ENCODE measurements at regions not wholly inside any gene's neighbourhood (a gene's known extent, or its start where the extent isn't known, plus 50 kb on each side); places are given as distances from the start of the nearest gene placed in this dataset.

DNA sequence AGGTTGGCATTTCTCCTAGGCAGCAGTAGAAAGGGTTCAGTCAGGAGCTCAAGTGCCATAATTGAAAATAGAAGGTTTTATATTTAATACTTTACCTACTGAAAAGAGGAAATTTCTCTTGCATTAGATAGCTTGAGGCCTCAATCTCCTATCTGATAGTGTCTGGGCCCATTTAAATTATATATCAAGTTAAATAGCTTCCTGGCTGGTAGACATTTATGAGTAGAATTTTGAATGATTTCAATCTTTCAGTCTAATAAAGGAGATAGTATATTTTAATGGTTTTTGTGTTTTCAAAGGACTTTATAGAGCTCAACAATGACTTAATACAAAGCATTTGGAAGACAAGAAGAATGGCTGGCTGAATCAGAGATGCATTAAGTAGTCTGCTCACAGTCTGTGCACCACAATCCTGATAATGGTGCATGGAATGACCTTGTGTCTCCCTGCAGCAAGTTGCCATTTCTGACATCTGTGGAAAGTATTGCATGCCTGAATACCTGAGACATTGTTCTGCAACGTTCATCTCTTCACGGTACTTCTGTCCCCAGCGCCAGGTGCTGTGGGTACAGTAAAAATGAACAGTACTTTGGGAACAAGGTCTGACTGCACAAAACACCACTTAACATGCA is 974.1 kb downstream of the TMTC2 start:
- peaks cover 10% of the 10 kb centered on the region for H3K4me1 Mint-ChIP-seq

GRCh38 chr12:83659321-83659720 is 972.6 kb downstream of the TMTC2 start:
- no peak overlapping the region for H3K4me3 Mint-ChIP-seq
- no peaks in the 10 kb centered on the region for H3K27me3 Mint-ChIP-seq (ENCODE audit: low read depth)
- peaks cover 6% of the 10 kb centered on the region for H3K4me1 Mint-ChIP-seq
- H3K9me3 Mint-ChIP-seq, result no peaks in the 10 kb centered on the region
- no peak overlapping the region for H3K27ac Mint-ChIP-seq
- TF ChIP-seq, protein P1, sequence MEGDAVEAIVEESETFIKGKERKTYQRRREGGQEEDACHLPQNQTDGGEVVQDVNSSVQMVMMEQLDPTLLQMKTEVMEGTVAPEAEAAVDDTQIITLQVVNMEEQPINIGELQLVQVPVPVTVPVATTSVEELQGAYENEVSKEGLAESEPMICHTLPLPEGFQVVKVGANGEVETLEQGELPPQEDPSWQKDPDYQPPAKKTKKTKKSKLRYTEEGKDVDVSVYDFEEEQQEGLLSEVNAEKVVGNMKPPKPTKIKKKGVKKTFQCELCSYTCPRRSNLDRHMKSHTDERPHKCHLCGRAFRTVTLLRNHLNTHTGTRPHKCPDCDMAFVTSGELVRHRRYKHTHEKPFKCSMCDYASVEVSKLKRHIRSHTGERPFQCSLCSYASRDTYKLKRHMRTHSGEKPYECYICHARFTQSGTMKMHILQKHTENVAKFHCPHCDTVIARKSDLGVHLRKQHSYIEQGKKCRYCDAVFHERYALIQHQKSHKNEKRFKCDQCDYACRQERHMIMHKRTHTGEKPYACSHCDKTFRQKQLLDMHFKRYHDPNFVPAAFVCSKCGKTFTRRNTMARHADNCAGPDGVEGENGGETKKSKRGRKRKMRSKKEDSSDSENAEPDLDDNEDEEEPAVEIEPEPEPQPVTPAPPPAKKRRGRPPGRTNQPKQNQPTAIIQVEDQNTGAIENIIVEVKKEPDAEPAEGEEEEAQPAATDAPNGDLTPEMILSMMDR (IDR thresholded peaks at IDR 0.05; ENCODE audit: unreplicated experiment in 3 of 3), result no peak
- H3K36me3 Mint-ChIP-seq (ENCODE audit: low read depth), result no peaks in the 10 kb centered on the region

More for the DNA sequence above, 974.1 kb downstream of the TMTC2 start:
- H3K9me3 Mint-ChIP-seq, result no peaks in the 10 kb centered on the region
- H3K27ac Mint-ChIP-seq, result no peak overlapping the region
- H3K4me3 Mint-ChIP-seq, result no peak overlapping the region
- no peaks in the 10 kb centered on the region for H3K36me3 Mint-ChIP-seq (ENCODE audit: low read depth)
- TF ChIP-seq, protein P1 (IDR thresholded peaks at IDR 0.05; ENCODE audit: unreplicated experiment in 3 of 3), result no peak
- H3K27me3 Mint-ChIP-seq (ENCODE audit: low read depth), result no peaks in the 10 kb centered on the region

- Mint-ChIP-seq H3K27me3 (ENCODE audit: low read depth) (no peaks in the 10 kb centered on the region), H3K4me1 (no peaks in the 10 kb centered on the region), H3K9me3 (peaks cover 20% of the 10 kb centered on the region), H3K27ac (no peak overlapping the region), H3K4me3 (no peak overlapping the region), H3K36me3 (ENCODE audit: low read depth) (no peaks in the 10 kb centered on the region)
- TF ChIP-seq, protein P1 (IDR thresholded peaks at IDR 0.05; ENCODE audit: unreplicated experiment in 3 of 3), result no peak
These were observed 969.3 kb downstream of the TMTC2 start for GRCh38 chr12:83656004-83656403.

DNA sequence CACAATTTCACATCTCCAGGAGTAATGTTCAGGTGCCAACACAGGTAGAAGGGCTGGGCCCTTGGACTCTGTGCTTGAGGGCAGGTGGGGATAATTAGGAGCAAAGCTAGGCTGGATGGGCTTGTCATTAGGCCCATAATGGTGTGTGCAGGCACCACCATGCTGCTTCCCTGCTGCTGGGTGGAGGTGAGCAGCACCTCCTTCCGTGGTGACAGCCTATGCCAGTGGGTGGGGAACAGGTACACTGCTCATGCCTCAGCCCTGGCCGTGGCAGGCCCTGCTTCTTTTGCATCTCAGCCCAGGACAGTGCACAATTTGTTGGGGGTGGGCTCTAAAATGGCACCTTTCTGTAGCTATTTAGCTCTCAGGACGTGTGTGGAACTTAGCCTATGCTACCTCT is 955.5 kb downstream of the TMTC2 start:
- Mint-ChIP-seq H3K4me3 (no peak overlapping the region), H3K9me3 (peaks cover 11% of the 10 kb centered on the region), H3K36me3 (ENCODE audit: low read depth) (no peaks in the 10 kb centered on the region), H3K27me3 (ENCODE audit: low read depth) (no peaks in the 10 kb centered on the region), H3K4me1 (no peaks in the 10 kb centered on the region), H3K27ac (no peak overlapping the region)
- TF ChIP-seq, protein P1 (IDR thresholded peaks at IDR 0.05; ENCODE audit: unreplicated experiment in 3 of 3), result no peak

- no peaks in the 10 kb centered on the region for H3K27me3 Mint-ChIP-seq (ENCODE audit: low read depth)
- TF ChIP-seq, protein P1 (IDR thresholded peaks at IDR 0.05; ENCODE audit: unreplicated experiment in 3 of 3), result no peak
- no peaks in the 10 kb centered on the region for H3K36me3 Mint-ChIP-seq (ENCODE audit: low read depth)
- peaks cover 11% of the 10 kb centered on the region for H3K9me3 Mint-ChIP-seq
- no peak overlapping the region for H3K27ac Mint-ChIP-seq
- no peaks in the 10 kb centered on the region for H3K4me1 Mint-ChIP-seq
- no peak overlapping the region for H3K4me3 Mint-ChIP-seq
These were observed 955.1 kb downstream of the TMTC2 start for GRCh38 chr12:83641789-83642188.

- Mint-ChIP-seq H3K27ac (no peak overlapping the region), H3K9me3 (peaks cover 11% of the 10 kb centered on the region), H3K36me3 (ENCODE audit: low read depth) (no peaks in the 10 kb centered on the region), H3K4me3 (no peak overlapping the region), H3K27me3 (ENCODE audit: low read depth) (no peaks in the 10 kb centered on the region), H3K4me1 (no peaks in the 10 kb centered on the region)
- TF ChIP-seq, protein P1 (IDR thresholded peaks at IDR 0.05; ENCODE audit: unreplicated experiment in 3 of 3), result no peak
These were observed 948.1 kb downstream of the TMTC2 start for GRCh38 chr12:83634726-83635267.
